Body of pancreas (tissue), 4 donors: ENCODE measurements at regions not wholly inside any gene's neighbourhood (a gene's known extent, or its start where the extent isn't known, plus 50 kb on each side); places are given as distances from the start of the nearest gene placed in this dataset.

Experiments used
- ATAC-seq: fragments of 150-250 bp; one replicate; pipeline ENCODE4 v1.9.1; 2016
- DNase-seq, 4 donors: peaks; one replicate each; pipeline ENCODE4 v3.0.0-alpha.2; 2019
- H3K27ac ChIP-seq, 4 donors: fragments of 200-600 bp; sonication (generic); 1 replicate in 3 of 4; 2 replicates in 1 of 4; pipeline versions ENCODE4 v1.5.1 to v1.6.1; 2016 to 2019; ENCODE audit warnings: mild to moderate bottlenecking in 1 of 4, mixed read lengths in 1 of 4, moderate library complexity in 1 of 4
- H3K27me3 ChIP-seq, 2 donors: fragments of 200-600 bp; sonication (generic); one replicate each; pipeline ENCODE4 v1.6.0; 2016; ENCODE audit warnings: mild to moderate bottlenecking in 1 of 2
- H3K36me3 ChIP-seq, 2 donors: fragments of 200-600 bp; sonication (generic); replicated peaks in 1 of 2; 2 replicates each; pipeline ENCODE4 v1.5.1; 2016; ENCODE audit warnings: low read depth in 2 of 2; ENCODE audit not compliant: insufficient read depth in 1 of 2
- H3K4me1 ChIP-seq: fragments of 200-600 bp; sonication (generic); one replicate; pipeline ENCODE4 v1.6.0; 2016
- H3K4me3 ChIP-seq, 2 donors: fragments of 200-600 bp; sonication (generic); 1 replicate in 1 of 2; 2 replicates in 1 of 2; pipeline ENCODE4 v1.5.1; 2016 to 2019
- H3K9me3 ChIP-seq, 3 donors: fragments of 200-600 bp; sonication (generic); 1 replicate in 2 of 3; 2 replicates in 1 of 3; pipeline ENCODE4 v1.5.1; 2016
- POLR2A ChIP-seq, 3 donors: fragments of 450-650 bp; IDR thresholded peaks; one replicate each; pipeline ENCODE4 v1.6.1; 2016; ENCODE audit warnings: antibody characterized with exemption in 3 of 3, mild to moderate bottlenecking in 2 of 3
- WGBS, 2 donors: methylation state at CpG; one replicate each; pipeline ENCODE4 v1.1.5; 2017; 5-methylcytosine and 5-hydroxymethylcytosine counted together
- intact Hi-C: fragments of 100-400 bp; cut with DNase I; formaldehyde crosslinking; loops from one replicate; pipeline ENCODE4 v1.15.1; 2023
- TF ChIP-seq, protein P1 (sequence below), 7 experiments: fragments of 450-650 bp in 4 of 7; fragments of 200-600 bp in 3 of 7; sonication (generic) in 3 of 7; IDR thresholded peaks; one replicate each; pipeline ENCODE4 v1.5.1; 2016 to 2019; ENCODE audit warnings: antibody characterized with exemption in 7 of 7

DNA sequence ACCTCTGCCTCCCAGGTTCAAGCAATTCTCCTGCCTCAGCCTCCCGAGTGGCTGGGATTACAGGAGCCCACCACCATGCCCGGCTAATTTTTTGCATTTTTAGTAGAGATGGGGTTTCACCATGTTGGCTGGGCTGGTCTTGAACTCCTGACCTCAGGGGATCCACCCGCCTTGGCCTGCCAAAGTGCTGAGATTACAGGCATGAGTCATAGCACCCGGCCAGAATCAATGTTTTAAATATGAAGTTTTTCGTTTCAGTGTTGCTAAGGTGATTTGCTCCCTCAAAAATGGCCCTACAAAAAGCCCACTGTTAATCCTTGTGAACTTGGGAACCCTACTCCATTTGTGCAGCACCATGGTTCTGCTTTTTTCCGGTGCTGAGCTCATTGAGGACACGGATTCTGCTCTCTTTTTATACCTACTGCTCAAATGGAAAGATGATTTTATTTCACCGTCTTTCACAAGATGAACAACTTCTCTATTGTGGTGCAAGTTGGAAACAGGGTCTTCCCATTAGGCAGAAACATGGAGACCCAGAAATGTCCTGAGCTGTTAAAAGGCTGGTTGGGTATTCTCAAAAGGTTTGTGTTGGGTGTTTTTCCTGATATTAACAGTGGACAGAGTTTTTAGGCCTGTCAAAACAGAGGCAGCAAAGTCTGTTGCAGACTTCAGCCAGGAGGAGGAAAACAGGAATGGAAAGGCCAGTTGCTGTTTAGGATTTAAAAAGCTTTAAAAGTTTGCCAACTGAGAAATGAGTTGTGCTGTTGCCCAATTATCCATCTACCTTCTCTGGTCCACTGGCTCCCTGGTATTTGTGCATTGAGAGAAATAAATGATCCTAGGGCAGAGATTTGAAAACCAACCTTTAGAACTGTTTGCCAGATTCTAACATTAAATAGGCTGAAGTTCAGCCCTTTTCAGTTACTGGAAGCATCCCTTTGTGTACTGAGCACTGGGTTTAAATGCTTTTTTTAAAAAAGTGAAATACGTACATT is 85.8 kb downstream of the ATP23 start:
- no peaks in the 10 kb centered on the region for H3K27me3 ChIP-seq
- no peak for DNase-seq
- no peaks in the 10 kb centered on the region for H3K36me3 ChIP-seq
- TF ChIP-seq POLR2A (IDR thresholded peaks at IDR 0.05), result no peak
- TF ChIP-seq, protein P1, sequence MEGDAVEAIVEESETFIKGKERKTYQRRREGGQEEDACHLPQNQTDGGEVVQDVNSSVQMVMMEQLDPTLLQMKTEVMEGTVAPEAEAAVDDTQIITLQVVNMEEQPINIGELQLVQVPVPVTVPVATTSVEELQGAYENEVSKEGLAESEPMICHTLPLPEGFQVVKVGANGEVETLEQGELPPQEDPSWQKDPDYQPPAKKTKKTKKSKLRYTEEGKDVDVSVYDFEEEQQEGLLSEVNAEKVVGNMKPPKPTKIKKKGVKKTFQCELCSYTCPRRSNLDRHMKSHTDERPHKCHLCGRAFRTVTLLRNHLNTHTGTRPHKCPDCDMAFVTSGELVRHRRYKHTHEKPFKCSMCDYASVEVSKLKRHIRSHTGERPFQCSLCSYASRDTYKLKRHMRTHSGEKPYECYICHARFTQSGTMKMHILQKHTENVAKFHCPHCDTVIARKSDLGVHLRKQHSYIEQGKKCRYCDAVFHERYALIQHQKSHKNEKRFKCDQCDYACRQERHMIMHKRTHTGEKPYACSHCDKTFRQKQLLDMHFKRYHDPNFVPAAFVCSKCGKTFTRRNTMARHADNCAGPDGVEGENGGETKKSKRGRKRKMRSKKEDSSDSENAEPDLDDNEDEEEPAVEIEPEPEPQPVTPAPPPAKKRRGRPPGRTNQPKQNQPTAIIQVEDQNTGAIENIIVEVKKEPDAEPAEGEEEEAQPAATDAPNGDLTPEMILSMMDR (IDR thresholded peaks at IDR 0.05), result no peak
- 69 to 70% methylated on average over 9 of the region's 9 CpGs for WGBS, 2 donors
- no peak overlapping the region for H3K4me3 ChIP-seq
- no peak for ATAC-seq
- no peaks in the 10 kb centered on the region for H3K9me3 ChIP-seq
- no peaks in the 10 kb centered on the region for H3K4me1 ChIP-seq
- intact Hi-C loops, result no loop called here
- no peak overlapping the region for H3K27ac ChIP-seq

- H3K9me3 ChIP-seq, result no peaks in the 10 kb centered on the region
- no peak overlapping the region for H3K27ac ChIP-seq
- TF ChIP-seq, protein P1 (IDR thresholded peaks at IDR 0.05), result no peak
- no peak for TF ChIP-seq POLR2A (IDR thresholded peaks at IDR 0.05)
- WGBS, 2 donors, result 72 to 79% methylated on average over 3 of the region's 3 CpGs
- ATAC-seq, result no peak
- H3K4me3 ChIP-seq, result no peak overlapping the region
- H3K27me3 ChIP-seq, result no peaks in the 10 kb centered on the region
- H3K4me1 ChIP-seq, result no peaks in the 10 kb centered on the region
- intact Hi-C loops, result no loop called here
- no peaks in the 10 kb centered on the region for H3K36me3 ChIP-seq
- DNase-seq, result no peak
Measured at GRCh38 chr12:58028294-58028693, 86.9 kb downstream of the ATP23 start.

GRCh38 chr12:58029260-58029659 is 87.9 kb downstream of the ATP23 start:
- Histone ChIP-seq H3K36me3 (no peaks in the 10 kb centered on the region), H3K9me3 (no peaks in the 10 kb centered on the region), H3K27ac (no peak overlapping the region), H3K4me3 (no peak overlapping the region), H3K4me1 (peaks cover 3% of the 10 kb centered on the region), H3K27me3 (no peaks in the 10 kb centered on the region)
- intact Hi-C loops, result no loop called here
- DNase-seq, result no peak
- ATAC-seq, result no peak
- TF ChIP-seq, protein P1 (IDR thresholded peaks at IDR 0.05), result no peak
- TF ChIP-seq POLR2A (IDR thresholded peaks at IDR 0.05), result no peak
- 95 to 100% methylated on average over 1 of the region's 1 CpG for whole genome bisulfite sequencing, 2 donors

DNA sequence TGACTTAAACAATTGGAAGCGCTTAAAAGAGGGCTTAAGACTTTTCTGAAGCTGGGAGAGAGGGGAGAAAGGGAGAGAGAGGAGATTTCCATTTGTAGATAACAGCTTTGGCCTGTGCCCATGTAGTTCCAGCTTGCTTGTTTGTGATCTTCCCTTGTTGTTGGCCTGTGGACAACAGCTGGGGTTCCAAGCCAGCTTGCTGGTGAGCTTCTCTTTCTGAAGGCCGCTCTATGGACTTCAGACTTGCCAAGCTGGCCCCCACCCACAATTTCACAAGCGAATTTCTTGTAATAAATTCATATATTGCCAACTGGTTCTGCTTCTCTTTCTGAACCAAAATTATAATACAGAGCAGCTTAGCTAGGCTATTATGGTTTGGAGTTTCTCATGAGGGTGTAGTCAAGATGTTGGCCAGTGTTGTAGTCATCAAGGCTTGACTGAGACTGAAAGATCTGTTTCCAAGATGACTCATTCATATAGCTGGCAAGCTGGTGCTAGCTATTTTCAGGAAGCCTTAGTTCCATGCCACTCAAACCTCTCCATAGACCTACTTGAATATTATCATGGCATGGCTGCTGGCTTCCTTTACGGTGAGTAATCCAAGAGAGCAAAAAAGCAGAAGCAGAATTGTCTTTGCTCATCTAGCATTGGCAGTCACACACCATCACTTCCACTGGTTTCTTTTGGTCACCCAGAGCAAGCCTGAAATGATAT is 89.4 kb downstream of the ATP23 start:
- H3K4me1 ChIP-seq, result peaks cover 7% of the 10 kb centered on the region
- no peak overlapping the region for H3K27ac ChIP-seq
- WGBS, 2 donors, result 83 to 90% methylated on average over 4 of the region's 4 CpGs
- H3K36me3 ChIP-seq, result no peaks in the 10 kb centered on the region
- H3K9me3 ChIP-seq, result peaks cover 0 to 3% (median 0%) of the 10 kb centered on the region in 3 donors
- intact Hi-C loops, result no loop called here
- TF ChIP-seq POLR2A (IDR thresholded peaks at IDR 0.05), result no peak
- TF ChIP-seq, protein P1 (IDR thresholded peaks at IDR 0.05), result no peak
- no peak overlapping the region for H3K4me3 ChIP-seq
- H3K27me3 ChIP-seq, result no peaks in the 10 kb centered on the region
- DNase-seq (no peak), ATAC-seq (no peak)
